Fibroblast of lung (primary cell): ENCODE measurements at regions not wholly inside any gene's neighbourhood (a gene's known extent, or its start where the extent isn't known, plus 50 kb on each side); places are given as distances from the start of the nearest gene placed in this dataset.

Experiments
- DNase-seq, 2 donors: peaks; one replicate each; pipeline versions ENCODE4 v3.0.0 to v3.0.0-alpha.2; 2010; ENCODE audit warnings: low read depth in 2 of 2
- H2AFZ ChIP-seq: 2 replicates; pipeline ENCODE4 v1.5.1; 2012; ENCODE audit warnings: low read length, control low read depth, inconsistent platforms
- H3K27ac ChIP-seq: 2 replicates; pipeline ENCODE4 v1.5.1; 2011; ENCODE audit warnings: low read length, control low read depth; ENCODE audit not compliant: insufficient read depth
- H3K27me3 ChIP-seq: 2 replicates; pipeline ENCODE4 v1.5.1; 2011; ENCODE audit warnings: mild to moderate bottlenecking, low read length; ENCODE audit not compliant: control insufficient read depth, insufficient read depth
- H3K36me3 ChIP-seq: 2 replicates; pipeline ENCODE4 v1.5.1; 2011; ENCODE audit warnings: low read length; ENCODE audit not compliant: control insufficient read depth, insufficient read depth
- H3K4me1 ChIP-seq: 2 replicates; pipeline ENCODE4 v1.5.1; 2011; ENCODE audit warnings: low read length; ENCODE audit not compliant: control insufficient read depth, insufficient read depth; ENCODE audit errors: extremely low read depth
- H3K4me2 ChIP-seq: 2 replicates; pipeline ENCODE4 v1.5.1; 2011; ENCODE audit warnings: low read length, control low read depth; ENCODE audit not compliant: insufficient read depth; ENCODE audit errors: extremely low read depth
- H3K4me3 ChIP-seq, 4 experiments: fragments of 200-600 bp in 1 of 4; sonication (generic) in 1 of 4; replicated peaks in 1 of 4; 2 replicates each; pipeline ENCODE4 v1.5.1; 2011 to 2016; ENCODE audit warnings: low read length in 4 of 4, low read depth in 3 of 4, mild to moderate bottlenecking in 3 of 4, control low read depth in 2 of 4, inconsistent platforms in 1 of 4, mixed read lengths in 1 of 4; ENCODE audit not compliant: insufficient read depth in 1 of 4; ENCODE audit errors: control extremely low read depth in 1 of 4
- H3K79me2 ChIP-seq: 2 replicates; pipeline ENCODE4 v1.5.1; 2012; ENCODE audit warnings: mild to moderate bottlenecking, low read length, inconsistent platforms; ENCODE audit not compliant: control insufficient read depth, insufficient read depth
- H3K9ac ChIP-seq: 2 replicates; pipeline ENCODE4 v1.5.1; 2011; ENCODE audit warnings: mild to moderate bottlenecking, low read length, control low read depth; ENCODE audit not compliant: insufficient read depth
- H3K9me3 ChIP-seq: 2 replicates; pipeline ENCODE4 v1.5.1; 2012; ENCODE audit warnings: low read depth, low read length; ENCODE audit not compliant: control insufficient read depth, insufficient read depth
- H4K20me1 ChIP-seq: 2 replicates; pipeline ENCODE4 v1.5.1; 2011; ENCODE audit warnings: low read length; ENCODE audit not compliant: control insufficient read depth, insufficient read depth; ENCODE audit errors: extremely low read depth
- CTCF ChIP-seq, 2 donors: IDR thresholded peaks in 1 of 2; conservative IDR thresholded peaks in 1 of 2; 1 replicate in 1 of 2; 2 replicates in 1 of 2; pipeline ENCODE4 v1.5.1; 2011 to 2012; ENCODE audit warnings: low read length in 2 of 2, control low read depth in 1 of 2, inconsistent platforms in 1 of 2, low read depth in 1 of 2, mild to moderate bottlenecking in 1 of 2
- EZH2 ChIP-seq: IDR thresholded peaks from 2 replicates; pipeline ENCODE4 v1.5.1; 2012; ENCODE audit warnings: low read length, control low read depth, mild to moderate bottlenecking; ENCODE audit errors: missing control alignments

- Histone ChIP-seq H3K4me1 (no peaks in the 10 kb centered on the region), H3K9me3 (no peaks in the 10 kb centered on the region), H3K79me2 (no peaks in the 10 kb centered on the region), H2AFZ (no peak overlapping the region), H3K9ac (no peak overlapping the region), H3K27me3 (no peaks in the 10 kb centered on the region), H3K36me3 (no peaks in the 10 kb centered on the region), H3K4me3 (no peak overlapping the region), H3K27ac (no peak overlapping the region), H3K4me2 (no peak overlapping the region), H4K20me1 (no peaks in the 10 kb centered on the region)
- no peak for DNase-seq
- TF ChIP-seq CTCF (conservative IDR thresholded peaks at IDR 0.05 in 1 of 2, IDR thresholded peaks at IDR 0.05 in 1 of 2; ENCODE audit: low read depth in 1 of 2, low read length in 2 of 2) = no peak
- no peak for TF ChIP-seq EZH2
These were observed 377.4 kb upstream of the RUNX1 start for GRCh38 chr21:35426469-35426868.

- Histone ChIP-seq H3K4me3 (no peak overlapping the region), H2AFZ (no peak overlapping the region), H3K36me3 (no peaks in the 10 kb centered on the region), H3K9ac (no peak overlapping the region), H3K4me1 (no peaks in the 10 kb centered on the region), H3K27me3 (no peaks in the 10 kb centered on the region), H3K4me2 (no peak overlapping the region), H3K9me3 (no peaks in the 10 kb centered on the region), H3K27ac (no peak overlapping the region), H4K20me1 (no peaks in the 10 kb centered on the region), H3K79me2 (no peaks in the 10 kb centered on the region)
- TF ChIP-seq CTCF (conservative IDR thresholded peaks at IDR 0.05 in 1 of 2, IDR thresholded peaks at IDR 0.05 in 1 of 2; ENCODE audit: low read depth in 1 of 2, low read length in 2 of 2) (no peak), EZH2 (no peak)
- DNase-seq = no peak
These were observed 375.0 kb upstream of the RUNX1 start for GRCh38 chr21:35424122-35424521.

GRCh38 chr21:35423709-35424108 lies 374.6 kb upstream of the RUNX1 start:
- DNase-seq = peak; percentile 25 to 51
- H3K36me3 ChIP-seq = no peaks in the 10 kb centered on the region
- H3K27me3 ChIP-seq = no peaks in the 10 kb centered on the region

More at GRCh38 chr21:35423709-35424108, 374.6 kb upstream of the RUNX1 start:
- Histone ChIP-seq H3K4me1 (no peaks in the 10 kb centered on the region), H3K9ac (no peak overlapping the region), H3K4me2 (no peak overlapping the region), H3K79me2 (no peaks in the 10 kb centered on the region), H4K20me1 (no peaks in the 10 kb centered on the region), H3K27ac (no peak overlapping the region), H3K4me3 (no peak overlapping the region), H2AFZ (no peak overlapping the region), H3K9me3 (no peaks in the 10 kb centered on the region)
- TF ChIP-seq CTCF (conservative IDR thresholded peaks at IDR 0.05 in 1 of 2, IDR thresholded peaks at IDR 0.05 in 1 of 2; ENCODE audit: low read depth in 1 of 2, low read length in 2 of 2) (no peak), EZH2 (no peak)
